ENCODE measurements at regions not wholly inside any gene's neighbourhood (a gene's known extent, or its start where the extent isn't known, plus 50 kb on each side); places are given as distances from the start of the nearest gene placed in this dataset.

DNA sequence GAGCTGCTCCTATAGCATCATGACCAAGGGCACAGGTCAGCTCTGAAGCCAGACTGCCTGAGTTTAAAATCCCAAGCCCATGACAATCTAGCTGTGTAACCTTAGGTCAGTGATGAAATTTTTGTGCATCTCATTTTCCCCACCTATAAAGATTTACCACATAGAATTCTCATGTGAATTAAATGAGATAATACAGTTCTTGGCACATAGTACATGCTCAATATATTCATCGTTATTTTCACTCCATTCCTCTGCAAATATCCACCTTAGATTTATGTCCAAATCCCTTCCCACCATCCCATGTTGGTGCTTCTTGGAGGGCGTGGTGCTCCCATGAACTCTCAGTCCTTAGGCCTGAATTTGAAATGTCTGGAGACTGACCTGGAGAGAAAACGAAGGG, 300.1 kb downstream of the TLE3 start:
- no peak for TF ChIP-seq CTCF (IDR thresholded peaks at IDR 0.05; ENCODE audit: insufficient read depth, low read length, missing control alignments)
- no peak for DNase-seq (ENCODE audit: low read depth, low spot score)
- ChIA-PET CTCF (no interaction called here), POLR2A (no interaction called here)
- H3K4me3 ChIP-seq (ENCODE audit: low read depth, low read length), result no peak overlapping the region

DNA sequence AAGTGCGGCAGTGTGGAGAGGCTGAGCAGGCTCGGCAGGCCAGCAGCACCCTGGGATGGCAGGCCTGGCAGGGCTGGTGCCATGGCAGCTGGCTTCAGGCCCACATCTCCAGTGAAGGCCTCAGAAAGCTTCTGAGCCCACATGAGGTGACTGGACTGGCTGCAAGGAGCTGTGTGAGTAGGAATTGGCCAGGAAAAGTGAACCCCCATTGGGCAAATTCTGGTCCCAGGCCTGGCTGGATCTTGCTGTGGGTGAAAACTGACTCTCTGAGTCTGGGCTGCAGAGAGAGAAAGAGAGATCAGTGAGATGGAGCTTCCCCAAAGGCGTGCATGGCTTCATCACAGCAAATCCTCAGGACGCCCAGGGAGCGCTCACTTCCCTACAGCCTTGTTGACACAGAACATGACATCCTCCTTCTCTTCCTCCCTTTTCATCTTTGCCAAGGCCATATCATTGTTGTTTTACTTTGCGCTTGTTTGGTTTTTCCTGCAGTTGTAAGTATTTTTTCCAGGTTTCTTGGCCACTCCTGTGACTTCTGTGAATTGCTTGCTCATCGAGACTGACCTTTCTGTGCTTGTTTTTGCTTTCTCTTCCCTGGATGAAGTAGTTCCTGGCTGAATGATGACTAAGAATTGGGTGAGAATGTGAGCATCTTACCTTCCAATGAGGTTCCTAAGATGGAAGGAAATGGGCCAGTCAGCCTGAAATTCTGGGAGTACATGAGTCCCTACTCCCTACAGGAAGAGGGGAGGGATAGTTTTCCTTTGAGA, 299.1 kb downstream of the TLE3 start:
- CTCF ChIA-PET, result interaction anchor here (0.6 kb wide), 1 partner anchor 64 kb away, joined by 3 read pairs; no protein-coding TSS in a partner anchor
- no peak for DNase-seq (ENCODE audit: low read depth, low spot score)
- POLR2A ChIA-PET, result no interaction called here
- H3K4me3 ChIP-seq (ENCODE audit: low read depth, low read length), result no peak overlapping the region
- TF ChIP-seq CTCF (IDR thresholded peaks at IDR 0.05; ENCODE audit: insufficient read depth, low read length, missing control alignments), result no peak

- CTCF ChIA-PET, result no interaction called here
Observed at GRCh38 chr15:69801144-69801543, 296.6 kb downstream of the TLE3 start.

GRCh38 chr15:69802432-69802831, 295.3 kb downstream of the TLE3 start:
- no peak overlapping the region for H3K4me3 ChIP-seq (ENCODE audit: low read depth, low read length)
- no peak for TF ChIP-seq CTCF (IDR thresholded peaks at IDR 0.05; ENCODE audit: insufficient read depth, low read length, missing control alignments)
- DNase-seq (ENCODE audit: low read depth, low spot score), result no peak
- CTCF ChIA-PET, result interaction anchor here (0.6 kb wide), 1 partner anchor 885 kb away, joined by 3 read pairs; no protein-coding TSS in a partner anchor
- POLR2A ChIA-PET, result no interaction called here

More at GRCh38 chr15:69801144-69801543, 296.6 kb downstream of the TLE3 start:
- POLR2A ChIA-PET, result no interaction called here
- TF ChIP-seq CTCF (IDR thresholded peaks at IDR 0.05; ENCODE audit: insufficient read depth, low read length, missing control alignments), result no peak
- DNase-seq (ENCODE audit: low read depth, low spot score), result no peak
- no peak overlapping the region for H3K4me3 ChIP-seq (ENCODE audit: low read depth, low read length)

DNA sequence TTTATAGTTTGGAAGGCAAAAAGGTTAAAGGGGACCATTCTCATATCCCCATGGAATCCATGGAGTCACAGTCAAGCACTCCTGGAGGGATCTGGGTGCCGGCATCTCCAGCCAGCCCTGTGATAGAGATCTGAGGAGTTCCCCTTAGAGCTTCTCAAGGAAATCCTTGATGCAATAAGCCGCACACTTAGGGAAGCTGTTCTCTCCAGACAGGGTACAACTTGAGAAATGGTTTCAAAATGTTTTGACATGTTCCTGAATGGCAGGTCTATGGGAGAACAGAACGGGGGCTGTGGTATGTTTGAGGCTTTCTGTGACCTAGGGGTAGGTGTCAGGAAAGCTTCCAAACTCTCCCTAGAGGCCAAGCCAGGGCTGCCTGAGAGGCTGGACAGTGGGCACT, 292.9 kb downstream of the TLE3 start:
- DNase-seq (ENCODE audit: low read depth, low spot score), result no peak
- no peak for TF ChIP-seq CTCF (IDR thresholded peaks at IDR 0.05; ENCODE audit: insufficient read depth, low read length, missing control alignments)
- CTCF ChIA-PET, result interaction anchor here (1.5 kb wide), 1 partner anchor 10 kb away, joined by 5 read pairs; no protein-coding TSS in a partner anchor
- no peak overlapping the region for H3K4me3 ChIP-seq (ENCODE audit: low read depth, low read length)
- POLR2A ChIA-PET, result no interaction called here

GRCh38 chr15:69805248-69805953, 292.3 kb downstream of the TLE3 start:
- ChIA-PET CTCF (no interaction called here), POLR2A (no interaction called here)
- H3K4me3 ChIP-seq (ENCODE audit: low read depth, low read length), result no peak overlapping the region
- DNase-seq (ENCODE audit: low read depth, low spot score), result no peak
- no peak for TF ChIP-seq CTCF (IDR thresholded peaks at IDR 0.05; ENCODE audit: insufficient read depth, low read length, missing control alignments)
